RWPE1 (cell line): ENCODE measurements at regions not wholly inside any gene's neighbourhood (a gene's known extent, or its start where the extent isn't known, plus 50 kb on each side); places are given as distances from the start of the nearest gene placed in this dataset.

Experiments
- CTCF ChIA-PET: fragments of 350-600 bp; sonication (Branson Sonifier 250); formaldehyde crosslinking; extraction: SDS; loops from one replicate; lab custom pipeline; 2021; lab: Yijun Ruan, JAX
- POLR2A ChIA-PET: fragments of 400-600 bp; formaldehyde crosslinking; extraction: SDS; loops from one replicate; lab custom pipeline; 2020; ENCODE audit warnings: antibody characterized with exemption; ENCODE audit not compliant: low non-redundant PET; lab: Yijun Ruan, JAX
- DNase-seq: peaks from one replicate; pipeline ENCODE4 v3.0.0; 2012; ENCODE audit warnings: low spot score
- H3K27ac ChIP-seq: fragments of 450-650 bp; 2 replicates; pipeline ENCODE4 v1.5.1; 2017
- CTCF ChIP-seq: fragments of 450-650 bp; conservative IDR thresholded peaks from 2 replicates; pipeline ENCODE4 v1.5.1; 2017; ENCODE audit warnings: low read depth, mild to moderate bottlenecking

- no peak for DNase-seq
- H3K27ac ChIP-seq: no peak overlapping the region
- TF ChIP-seq CTCF: no peak
- CTCF ChIA-PET: no interaction called here
- POLR2A ChIA-PET: no interaction called here
Observed at GRCh38 chr2:238689331-238689730, 158.6 kb upstream of the TWIST2 start.

GRCh38 chr2:238689871-238690389 lies 158.0 kb upstream of the TWIST2 start:
- DNase-seq: no peak
- POLR2A ChIA-PET: no interaction called here
- CTCF ChIA-PET: interaction anchor here (0.5 kb wide), 1 partner anchor 280 kb away, joined by 5 read pairs; no protein-coding TSS in a partner anchor
- H3K27ac ChIP-seq: no peak overlapping the region
- no peak for TF ChIP-seq CTCF

GRCh38 chr2:238690511-238690910 lies 157.4 kb upstream of the TWIST2 start:
- no peak overlapping the region for H3K27ac ChIP-seq
- POLR2A ChIA-PET: no interaction called here
- CTCF ChIA-PET: interaction anchor here (0.5 kb wide), 1 partner anchor 280 kb away, joined by 5 read pairs; no protein-coding TSS in a partner anchor
- no peak for TF ChIP-seq CTCF
- no peak for DNase-seq

- POLR2A ChIA-PET: no interaction called here
- TF ChIP-seq CTCF: no peak
- H3K27ac ChIP-seq: no peak overlapping the region
- CTCF ChIA-PET: interaction anchor here (0.7 kb wide), 1 partner anchor 311 kb away, joined by 3 read pairs; no protein-coding TSS in a partner anchor
- DNase-seq: no peak
Observed at GRCh38 chr2:238691596-238692491, 156.0 kb upstream of the TWIST2 start.

GRCh38 chr2:238692562-238692961 lies 155.3 kb upstream of the TWIST2 start:
- no peak for TF ChIP-seq CTCF
- H3K27ac ChIP-seq: no peak overlapping the region
- ChIA-PET POLR2A (no interaction called here), CTCF (interaction anchor here (0.7 kb wide), 1 partner anchor 311 kb away, joined by 3 read pairs; no protein-coding TSS in a partner anchor)
- DNase-seq: no peak

GRCh38 chr2:238693337-238694093 lies 154.4 kb upstream of the TWIST2 start:
- no peak for TF ChIP-seq CTCF
- CTCF ChIA-PET: no interaction called here
- POLR2A ChIA-PET: no interaction called here
- DNase-seq: no peak
- H3K27ac ChIP-seq: no peak overlapping the region
